GM19455 (cell line): ENCODE measurements at regions not wholly inside any gene's neighbourhood (a gene's known extent, or its start where the extent isn't known, plus 50 kb on each side); places are given as distances from the start of the nearest gene placed in this dataset.
A peak's percentile ranks its signal among the peaks of the same experiment; 100 is the strongest.
"Not testable (repeated sequence)": the region's sequence is repeated elsewhere in the genome, so short reads cannot be mapped to it uniquely, and the experiment has no call there.

Experiments used
- ATAC-seq: cut with Tn5 transposase; IDR thresholded peaks from one replicate; pipeline ENCODE4 v1.9.1; 2021; ENCODE audit not compliant: unreplicated experiment

DNA sequence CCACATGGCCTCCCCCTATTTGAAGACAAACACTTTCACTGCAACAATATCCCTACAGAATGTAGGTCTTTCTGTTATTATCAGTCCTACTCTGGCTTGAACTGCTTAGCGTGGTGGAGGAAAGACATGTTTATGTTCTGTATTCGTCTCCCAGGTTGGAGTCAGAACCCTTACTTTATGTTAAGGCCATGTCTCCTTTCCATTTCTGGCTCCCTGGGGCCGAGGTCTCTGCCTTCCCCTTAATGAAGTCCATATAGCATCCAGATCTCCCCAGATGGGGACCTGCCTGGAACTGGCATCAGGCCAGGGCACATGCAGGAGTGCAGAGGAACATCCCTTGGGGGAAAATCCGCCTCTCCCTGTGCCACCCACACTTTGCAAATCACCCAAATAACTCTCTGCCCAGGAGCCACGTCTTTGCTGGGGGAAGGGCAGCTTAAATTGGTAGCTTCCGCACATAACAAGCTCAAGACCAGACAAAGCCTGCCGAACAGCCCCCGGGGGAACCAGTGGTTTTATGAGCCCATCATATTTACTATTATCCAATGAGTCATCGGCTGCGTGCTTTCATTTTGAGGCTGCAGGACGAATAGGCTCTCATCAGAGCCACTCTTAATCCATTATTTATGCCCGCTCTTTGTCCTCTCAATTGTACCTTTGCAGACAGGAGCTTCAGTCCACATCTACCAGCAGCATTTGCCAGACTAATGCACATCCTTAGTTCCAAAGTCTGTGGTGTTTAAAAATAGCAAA, 237.0 kb downstream of the UACA start:
- ATAC-seq = no peak

DNA sequence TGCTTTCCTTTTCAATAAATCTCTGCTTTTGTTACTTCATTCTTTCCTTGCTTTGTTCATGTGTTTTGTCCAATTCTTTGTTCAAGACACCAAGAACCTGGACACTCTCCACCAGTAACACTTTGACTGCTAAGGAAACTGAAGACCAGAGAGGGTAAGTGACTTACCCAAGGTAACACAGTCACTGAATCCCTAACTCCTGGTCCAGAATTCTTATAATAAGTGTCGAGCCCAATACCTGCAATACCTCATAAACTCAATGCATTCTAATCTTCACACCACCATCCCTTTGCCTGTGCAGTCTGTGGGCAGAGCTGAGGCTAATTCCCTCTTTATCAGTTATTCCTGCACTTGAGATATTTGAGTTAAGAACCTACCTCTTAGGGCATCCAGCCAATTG, 237.8 kb downstream of the UACA start:
- ATAC-seq = no peak

- ATAC-seq = no peak
Measured at GRCh38 chr15:70524470-70524869, 238.9 kb downstream of the UACA start.

DNA sequence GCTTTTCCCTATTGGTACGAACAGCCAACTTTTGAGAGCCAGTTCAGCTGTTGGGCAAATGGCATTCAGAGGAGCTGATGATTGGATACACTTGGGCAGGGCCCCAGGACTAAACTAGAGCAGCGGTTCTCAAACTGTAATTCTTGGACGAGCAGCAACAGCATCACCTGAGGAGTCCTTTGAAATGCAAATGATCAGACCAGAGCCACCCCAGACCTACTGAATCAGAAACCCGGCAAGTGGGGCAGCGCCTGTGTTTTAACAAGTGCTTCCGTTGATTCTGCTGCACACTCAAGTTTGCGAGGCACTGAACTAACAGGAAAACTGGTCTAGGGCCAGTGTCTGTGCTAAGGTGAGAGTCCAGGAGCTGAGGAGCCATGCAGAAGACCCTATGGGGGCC, 239.7 kb downstream of the UACA start:
- no peak for ATAC-seq

DNA sequence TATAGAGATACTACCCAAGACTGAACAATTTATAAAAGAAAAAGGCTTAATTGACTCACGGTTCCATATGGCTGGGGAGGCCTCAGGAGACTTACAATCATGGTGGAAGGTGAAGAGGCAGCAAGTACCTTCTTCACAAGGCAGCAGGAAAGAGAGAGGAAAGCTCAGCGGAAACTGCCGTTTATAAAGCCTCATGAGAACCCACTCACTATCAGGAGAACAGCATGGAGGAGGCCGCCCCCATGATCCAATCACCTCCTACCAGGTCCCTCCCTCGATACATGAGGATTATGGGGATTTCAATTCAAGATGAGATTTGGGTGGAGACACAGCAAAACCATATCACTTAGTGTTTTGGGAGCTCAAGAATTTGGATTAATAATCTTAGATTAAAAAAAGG, 240.2 kb downstream of the UACA start:
- ATAC-seq = no peak

DNA sequence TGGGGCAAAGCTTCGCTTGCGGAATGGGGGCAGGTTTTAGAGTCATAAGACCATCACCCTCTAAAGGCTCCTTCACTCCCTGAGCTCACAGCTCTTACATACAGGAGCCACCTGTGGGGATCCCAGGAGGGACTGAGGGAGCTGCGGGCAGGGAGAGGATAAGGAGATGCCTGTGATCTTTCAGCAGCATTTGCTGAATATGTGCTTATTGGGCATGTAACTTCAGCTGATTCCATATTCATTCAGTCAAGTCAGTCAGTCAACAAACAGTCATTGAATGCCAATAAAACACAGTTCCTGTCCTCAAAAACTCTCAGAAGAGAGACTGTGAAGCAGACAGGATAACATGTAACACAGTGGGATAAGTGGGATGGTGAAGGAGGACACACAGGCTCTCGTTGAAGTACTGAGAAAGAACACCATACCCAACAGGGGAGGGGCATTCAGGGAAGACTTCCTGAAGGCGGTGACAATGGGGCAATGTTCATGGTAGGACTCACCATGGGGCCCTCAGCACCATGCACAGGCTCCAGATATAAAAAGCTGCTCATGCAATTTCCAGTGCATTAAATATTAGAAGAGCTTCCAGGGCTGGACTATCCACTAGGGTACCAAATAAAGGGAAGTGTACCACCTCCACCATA, 240.9 kb downstream of the UACA start:
- ATAC-seq = no peak

DNA sequence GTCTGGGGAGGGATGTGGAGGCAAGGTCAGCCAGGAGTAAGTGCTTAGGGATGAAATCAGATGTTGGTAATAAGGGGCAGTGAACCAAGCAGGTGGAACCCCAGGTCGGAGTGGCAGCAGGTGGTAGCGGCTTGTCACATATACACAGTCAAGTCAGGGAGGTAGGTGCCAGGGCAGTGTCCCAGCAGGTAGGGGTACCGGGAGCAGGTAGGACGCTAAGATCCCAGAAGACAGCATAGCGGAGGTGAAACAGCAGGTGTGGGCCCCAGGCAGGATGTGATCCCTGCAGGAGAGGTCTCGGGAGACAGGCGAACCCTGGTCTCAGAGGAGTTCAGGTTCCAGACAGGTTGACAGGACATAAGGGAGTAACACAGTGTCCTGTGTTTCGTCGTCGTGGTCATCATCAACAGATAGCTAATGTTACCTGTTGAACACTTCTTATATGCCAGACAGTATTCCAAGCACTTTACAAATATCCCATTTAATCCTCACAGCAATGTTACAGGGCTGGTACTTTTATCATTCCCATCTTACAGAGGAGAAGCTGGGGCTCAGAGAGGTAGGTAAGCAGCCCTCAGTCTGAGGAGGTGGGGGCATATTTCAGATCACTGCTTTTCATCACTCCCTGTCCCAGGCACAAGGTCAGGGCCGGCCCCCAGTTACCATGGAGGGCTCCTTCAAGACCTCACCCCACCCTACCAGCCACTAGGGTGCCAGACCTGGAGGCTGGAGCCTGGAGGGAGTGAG, 241.6 kb downstream of the UACA start:
- no peak for ATAC-seq

DNA sequence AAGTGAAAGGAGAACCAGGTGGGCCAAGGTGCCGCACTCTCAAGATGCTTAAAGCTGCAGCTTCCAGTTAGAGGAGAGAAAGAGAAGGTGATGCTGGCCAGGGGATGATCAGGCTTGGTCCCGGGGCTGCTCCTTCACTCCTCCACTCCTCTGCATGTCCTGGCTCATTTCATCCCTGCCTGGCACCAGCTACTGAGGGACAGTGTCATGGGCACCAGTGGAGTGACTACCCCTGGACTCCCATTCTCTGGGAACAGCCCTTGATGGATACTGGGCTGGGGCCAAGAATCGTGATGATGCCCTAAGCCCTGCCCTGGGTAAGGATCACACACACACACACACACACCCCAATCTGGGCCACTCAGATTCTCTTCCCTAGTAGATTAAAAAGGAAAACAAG, 243.7 kb downstream of the UACA start:
- no peak for ATAC-seq

DNA sequence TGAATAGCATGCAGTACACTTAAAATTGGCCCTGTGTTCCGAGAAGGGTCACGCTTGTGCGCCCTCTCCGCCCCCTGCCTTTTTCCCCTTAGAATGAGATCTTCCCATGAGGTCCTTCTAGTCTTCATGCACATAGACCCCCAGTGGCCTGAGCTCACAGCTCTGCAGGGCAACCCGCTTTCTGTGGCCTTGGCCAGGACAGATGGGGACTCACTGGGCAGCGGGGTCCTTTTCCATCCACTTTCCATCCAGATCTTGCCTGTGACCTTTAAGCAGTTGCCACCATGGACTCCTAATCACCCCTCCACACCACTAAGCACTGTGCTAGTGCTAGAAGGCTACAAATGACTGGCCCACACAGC, 244.4 kb downstream of the UACA start:
- no peak for ATAC-seq

GRCh38 chr15:70518201-70519003, 245.0 kb downstream of the UACA start:
- ATAC-seq = no peak

DNA sequence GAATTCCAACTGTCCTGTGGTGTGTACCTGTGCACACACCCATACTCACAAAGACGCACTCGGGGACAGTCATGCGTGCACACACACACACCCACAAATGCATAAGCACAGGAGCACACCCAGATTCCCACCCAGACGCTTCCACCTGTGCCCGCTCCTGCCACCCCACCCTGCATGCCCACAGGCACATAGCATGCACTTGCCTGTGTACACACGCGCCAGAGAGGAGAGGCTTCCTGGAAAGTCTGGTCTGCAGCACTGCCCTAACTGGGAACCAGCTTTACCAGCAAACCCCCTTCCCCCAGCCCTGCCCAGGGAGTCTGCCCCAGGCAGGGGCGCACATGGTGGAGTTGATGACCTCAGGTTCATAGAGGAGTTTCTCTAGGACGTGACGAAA, 246.2 kb downstream of the UACA start:
- no peak for ATAC-seq

GRCh38 chr15:70516408-70517193, 246.8 kb downstream of the UACA start:
- no peak for ATAC-seq

GRCh38 chr15:70514251-70514650, 249.1 kb downstream of the UACA start:
- ATAC-seq = no peak

DNA sequence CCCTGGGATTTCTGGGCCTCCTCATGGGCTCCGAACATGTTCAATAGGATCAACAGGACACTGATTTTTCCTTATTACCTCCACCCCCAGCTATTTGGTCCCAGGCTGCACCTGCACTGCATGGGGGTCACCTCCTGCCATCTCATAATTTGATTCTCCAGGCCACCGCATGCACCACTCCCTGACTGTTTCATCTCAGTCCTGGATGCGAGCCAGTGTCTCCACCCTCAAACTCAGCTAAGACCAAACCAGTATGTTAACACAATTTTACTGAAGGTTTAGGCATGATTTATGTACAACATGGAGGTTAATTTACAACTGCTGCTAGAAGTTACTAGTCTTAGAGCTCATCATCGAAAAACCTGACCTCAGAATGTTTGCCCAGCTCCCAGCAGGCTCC, 249.5 kb downstream of the UACA start:
- no peak for ATAC-seq

DNA sequence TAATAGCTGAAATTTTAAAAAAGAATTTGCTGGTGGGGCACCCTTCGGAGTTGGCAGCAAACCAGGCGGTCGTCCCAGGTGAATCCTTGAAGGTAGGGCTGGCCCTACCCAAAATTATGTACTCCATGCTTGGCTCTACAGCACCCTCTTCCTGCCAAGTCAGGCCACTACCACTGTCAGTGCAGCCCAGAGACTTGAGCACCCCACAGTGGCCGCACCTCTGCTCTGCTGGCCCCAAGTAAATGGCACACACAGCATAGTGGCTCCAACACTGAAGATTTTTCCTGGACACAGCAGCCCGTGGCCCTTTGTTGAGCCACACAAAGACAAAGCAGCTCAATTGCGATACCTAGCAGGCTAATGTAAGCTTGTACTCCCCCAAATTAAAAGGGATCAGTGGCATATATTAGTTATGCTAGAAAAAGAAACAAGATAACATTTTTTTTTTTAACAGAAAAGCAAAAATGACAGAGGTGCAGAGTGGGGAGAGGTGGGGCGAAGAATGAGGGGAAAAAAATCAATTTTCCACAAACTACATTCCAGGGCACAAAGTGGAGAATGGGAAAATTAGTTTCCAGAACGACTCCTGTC, 250.5 kb downstream of the UACA start:
- ATAC-seq = peak; percentile 89

- not testable (repeated sequence) for ATAC-seq
Measured at GRCh38 chr15:70511972-70512587, 251.3 kb downstream of the UACA start.

DNA sequence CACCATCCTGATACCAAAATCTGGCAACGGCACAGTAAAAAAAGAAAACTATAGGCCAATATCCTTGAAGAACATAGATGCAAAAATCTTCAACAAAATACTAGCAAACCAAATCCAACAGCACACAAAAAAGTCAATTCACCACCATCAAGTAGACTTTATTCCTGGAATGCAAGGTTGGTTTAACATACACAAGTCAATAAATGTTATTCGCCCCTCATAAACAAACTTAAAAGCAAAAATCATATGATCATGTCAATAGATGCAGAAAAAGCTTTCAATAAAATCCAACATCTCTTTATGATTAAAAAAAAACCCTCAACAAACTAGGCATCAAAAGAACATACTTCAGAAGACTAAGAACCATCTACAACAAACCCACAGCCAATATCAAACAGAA, 252.9 kb downstream of the UACA start:
- ATAC-seq = no peak

DNA sequence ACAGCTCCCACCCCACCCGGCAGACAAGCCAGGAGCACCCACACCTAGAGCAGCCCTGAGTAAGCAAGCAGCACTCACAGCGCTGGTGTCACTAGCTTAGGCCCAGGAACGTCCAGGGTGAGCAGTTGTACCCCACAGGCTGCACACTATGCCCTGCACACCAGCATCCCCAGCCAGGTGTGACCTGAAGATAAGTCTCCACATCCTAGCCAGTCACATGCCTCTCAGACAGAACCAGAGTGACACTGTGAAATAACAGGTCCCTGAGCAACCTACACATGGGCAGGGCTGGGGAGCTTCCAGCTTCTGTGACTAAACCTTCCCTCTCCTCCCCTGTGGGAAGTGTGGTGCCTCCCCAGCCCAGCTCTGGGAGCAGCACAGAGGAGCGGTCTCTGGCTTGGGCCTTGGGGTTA, 253.6 kb downstream of the UACA start:
- no peak for ATAC-seq

- no peak for ATAC-seq
Measured at GRCh38 chr15:70509282-70509662, 254.1 kb downstream of the UACA start.
